ENCODE measurements at regions not wholly inside any gene's neighbourhood (a gene's known extent, or its start where the extent isn't known, plus 50 kb on each side); places are given as distances from the start of the nearest gene placed in this dataset.
"Not testable (repeated sequence)": the region's sequence is repeated elsewhere in the genome, so short reads cannot be mapped to it uniquely, and the experiment has no call there.

GRCh38 chr3:147269907-147270306, 136.4 kb downstream of the ZIC4 start:
- peaks cover 10% of the 10 kb centered on the region for H3K9me3 Mint-ChIP-seq
- DNase-seq, result no peak
- no peaks in the 10 kb centered on the region for H3K4me1 Mint-ChIP-seq
- CTCF ChIA-PET, result no interaction called here
- no peak overlapping the region for H3K27ac Mint-ChIP-seq
- no peaks in the 10 kb centered on the region for H3K36me3 Mint-ChIP-seq
- no peaks in the 10 kb centered on the region for H3K27me3 Mint-ChIP-seq
- no peak overlapping the region for H3K4me3 Mint-ChIP-seq

GRCh38 chr3:147267434-147267833, 138.9 kb downstream of the ZIC4 start:
- H3K4me1 Mint-ChIP-seq, result no peaks in the 10 kb centered on the region
- H3K27me3 Mint-ChIP-seq, result no peaks in the 10 kb centered on the region
- no peak overlapping the region for H3K27ac Mint-ChIP-seq
- no peak for DNase-seq
- peaks cover 7% of the 10 kb centered on the region for H3K9me3 Mint-ChIP-seq
- CTCF ChIA-PET, result no interaction called here
- H3K36me3 Mint-ChIP-seq, result no peaks in the 10 kb centered on the region
- no peak overlapping the region for H3K4me3 Mint-ChIP-seq

DNA sequence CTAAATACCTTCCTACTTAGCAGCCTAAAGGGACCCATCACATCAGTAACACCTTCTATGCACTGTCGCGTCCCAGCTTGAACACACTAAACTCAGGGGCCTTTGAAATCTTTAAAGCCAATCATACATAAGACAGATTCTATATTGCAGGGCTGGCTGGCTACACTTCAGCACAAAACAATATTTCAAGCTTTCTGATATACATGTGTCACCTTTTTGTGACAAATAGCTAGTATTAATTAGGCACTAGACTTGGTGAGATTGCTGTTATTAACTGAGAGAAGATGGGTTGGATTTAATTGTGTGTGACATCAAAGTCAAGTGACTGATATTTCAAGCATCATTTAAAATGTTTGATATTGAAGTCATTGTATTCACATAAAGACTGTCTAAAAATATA, 148.4 kb downstream of the ZIC4 start:
- no peak for DNase-seq
- CTCF ChIA-PET, result no interaction called here

DNA sequence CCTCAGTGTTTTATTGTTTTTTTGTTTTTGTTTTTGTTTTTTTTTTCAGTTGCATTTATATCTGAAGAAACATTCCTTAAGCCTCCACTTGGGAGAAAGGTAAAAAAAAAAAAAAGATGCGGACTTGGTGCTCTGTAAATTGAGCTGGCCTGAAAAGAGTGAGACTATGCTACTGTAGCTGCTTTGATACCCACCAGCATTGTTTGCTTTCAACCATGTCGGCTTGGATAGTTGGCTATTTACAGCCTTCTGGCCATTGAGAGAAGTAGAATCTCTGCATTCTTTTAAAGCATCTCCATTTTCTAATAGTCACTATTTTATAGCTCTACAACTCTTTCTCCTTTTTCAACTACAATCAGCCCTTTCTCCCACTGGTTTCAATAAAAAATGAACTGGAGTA, 149.6 kb downstream of the ZIC4 start:
- DNase-seq, result no peak
- Mint-ChIP-seq H3K27ac (no peak overlapping the region), H3K27me3 (no peaks in the 10 kb centered on the region), H3K36me3 (no peaks in the 10 kb centered on the region), H3K4me3 (no peak overlapping the region), H3K9me3 (no peaks in the 10 kb centered on the region), H3K4me1 (no peaks in the 10 kb centered on the region)
- CTCF ChIA-PET, result no interaction called here

More for the DNA sequence above, 148.4 kb downstream of the ZIC4 start:
- H3K4me1 Mint-ChIP-seq, result no peaks in the 10 kb centered on the region
- no peaks in the 10 kb centered on the region for H3K9me3 Mint-ChIP-seq
- no peak overlapping the region for H3K4me3 Mint-ChIP-seq
- no peaks in the 10 kb centered on the region for H3K36me3 Mint-ChIP-seq
- no peak overlapping the region for H3K27ac Mint-ChIP-seq
- no peaks in the 10 kb centered on the region for H3K27me3 Mint-ChIP-seq

GRCh38 chr3:147246906-147247305, 159.4 kb downstream of the ZIC4 start:
- Mint-ChIP-seq H3K36me3 (no peaks in the 10 kb centered on the region), H3K9me3 (peaks cover 7% of the 10 kb centered on the region), H3K4me3 (no peak overlapping the region), H3K4me1 (no peaks in the 10 kb centered on the region), H3K27me3 (no peaks in the 10 kb centered on the region), H3K27ac (no peak overlapping the region)
- CTCF ChIA-PET, result no interaction called here
- no peak for DNase-seq

DNA sequence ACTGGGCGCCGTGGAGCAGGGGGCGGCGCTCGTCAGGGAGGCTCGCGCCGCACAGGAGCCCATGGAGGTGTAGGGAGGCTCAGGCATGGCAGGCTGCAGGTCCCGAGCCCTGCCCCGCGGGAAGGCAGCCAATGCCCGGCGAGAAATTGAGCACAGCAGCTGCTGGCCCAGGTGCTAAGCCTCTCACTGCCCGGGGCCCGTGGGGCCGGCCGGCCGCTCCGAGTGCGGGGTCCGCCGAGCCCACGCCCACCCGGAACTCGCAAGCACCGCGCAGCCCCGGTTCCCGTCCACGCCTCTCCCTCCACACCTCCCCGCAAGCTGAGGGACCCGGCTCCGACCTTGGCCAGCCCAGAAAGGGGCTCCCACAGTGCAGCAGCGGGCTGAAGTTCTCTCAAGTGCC, 160.7 kb downstream of the ZIC4 start:
- H3K4me3 Mint-ChIP-seq, H3K27me3 Mint-ChIP-seq, DNase-seq, H3K9me3 Mint-ChIP-seq, CTCF ChIA-PET, H3K27ac Mint-ChIP-seq, H3K4me1 Mint-ChIP-seq, H3K36me3 Mint-ChIP-seq: not testable (repeated sequence)

- H3K4me3 Mint-ChIP-seq, H3K27me3 Mint-ChIP-seq, H3K9me3 Mint-ChIP-seq, CTCF ChIA-PET, H3K4me1 Mint-ChIP-seq, H3K36me3 Mint-ChIP-seq, DNase-seq, H3K27ac Mint-ChIP-seq: not testable (repeated sequence)
Measured at GRCh38 chr3:147245022-147245421, 161.3 kb downstream of the ZIC4 start.

DNA sequence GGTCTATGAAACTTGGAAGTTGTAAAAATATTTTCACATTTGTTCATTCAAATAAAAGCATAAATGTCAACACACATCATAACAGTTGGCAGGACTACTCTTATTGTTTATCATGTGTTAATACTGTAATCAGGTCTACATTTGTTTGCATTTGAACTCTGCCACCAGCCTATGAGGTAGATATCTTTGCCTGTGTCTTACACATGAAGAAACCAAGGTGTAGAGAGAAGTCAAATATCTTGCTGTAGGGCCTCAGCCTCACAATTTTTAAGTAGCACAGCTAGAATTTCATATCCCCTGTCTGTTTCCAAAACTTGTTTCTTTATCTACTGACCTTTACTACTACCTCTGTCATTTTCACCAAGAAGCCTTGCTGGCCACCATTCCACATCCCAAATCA, 161.9 kb downstream of the ZIC4 start:
- Mint-ChIP-seq H3K4me1 (no peaks in the 10 kb centered on the region), H3K9me3 (peaks cover 4% of the 10 kb centered on the region), H3K4me3 (no peak overlapping the region), H3K27me3 (no peaks in the 10 kb centered on the region), H3K36me3 (no peaks in the 10 kb centered on the region), H3K27ac (no peak overlapping the region)
- CTCF ChIA-PET, result no interaction called here
- no peak for DNase-seq

DNA sequence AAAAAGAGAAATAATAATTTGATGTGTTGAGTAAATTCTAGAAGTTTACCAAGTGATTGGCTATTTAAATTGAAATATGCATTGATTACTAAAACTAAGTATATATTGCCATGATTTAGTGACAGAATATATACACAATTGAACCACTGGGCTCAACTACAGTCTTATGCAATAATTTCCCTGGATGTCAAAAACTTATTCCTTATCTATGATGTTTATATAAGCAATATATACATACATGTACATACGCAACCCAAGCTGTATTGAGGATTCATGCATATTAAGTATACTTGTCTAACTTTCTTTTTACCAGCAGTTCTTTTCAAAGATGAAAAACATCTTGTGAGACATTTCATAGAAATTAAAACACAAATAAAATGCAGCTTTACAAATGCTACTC, 165.8 kb downstream of the ZIC4 start:
- H3K4me1 Mint-ChIP-seq, result no peaks in the 10 kb centered on the region
- peaks cover 1% of the 10 kb centered on the region for H3K9me3 Mint-ChIP-seq
- no peak for DNase-seq
- H3K4me3 Mint-ChIP-seq, result no peak overlapping the region
- no peaks in the 10 kb centered on the region for H3K27me3 Mint-ChIP-seq
- CTCF ChIA-PET, result no interaction called here
- H3K27ac Mint-ChIP-seq, result no peak overlapping the region
- no peaks in the 10 kb centered on the region for H3K36me3 Mint-ChIP-seq

DNA sequence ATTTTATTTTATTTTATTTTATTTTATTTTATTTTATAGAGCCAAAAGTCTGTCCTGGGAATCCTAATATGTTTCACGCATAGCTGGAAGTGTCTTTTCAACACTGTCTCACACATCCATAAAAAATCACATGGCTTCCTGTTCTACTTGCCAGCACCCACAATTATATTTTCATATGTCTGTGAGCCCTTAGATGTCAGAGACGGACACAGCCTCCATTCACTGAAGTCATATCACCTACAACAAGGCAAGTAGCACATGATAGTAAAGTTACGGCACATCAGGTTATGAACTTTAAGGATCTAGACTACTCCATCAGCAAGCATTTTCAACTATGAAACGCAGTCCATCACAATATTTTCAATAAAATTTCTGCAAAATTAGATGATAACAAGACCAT, 168.4 kb downstream of the ZIC4 start:
- no peaks in the 10 kb centered on the region for H3K36me3 Mint-ChIP-seq
- CTCF ChIA-PET, result no interaction called here
- peaks cover 4% of the 10 kb centered on the region for H3K9me3 Mint-ChIP-seq
- no peak overlapping the region for H3K27ac Mint-ChIP-seq
- no peaks in the 10 kb centered on the region for H3K27me3 Mint-ChIP-seq
- H3K4me1 Mint-ChIP-seq, result no peaks in the 10 kb centered on the region
- no peak for DNase-seq
- no peak overlapping the region for H3K4me3 Mint-ChIP-seq

DNA sequence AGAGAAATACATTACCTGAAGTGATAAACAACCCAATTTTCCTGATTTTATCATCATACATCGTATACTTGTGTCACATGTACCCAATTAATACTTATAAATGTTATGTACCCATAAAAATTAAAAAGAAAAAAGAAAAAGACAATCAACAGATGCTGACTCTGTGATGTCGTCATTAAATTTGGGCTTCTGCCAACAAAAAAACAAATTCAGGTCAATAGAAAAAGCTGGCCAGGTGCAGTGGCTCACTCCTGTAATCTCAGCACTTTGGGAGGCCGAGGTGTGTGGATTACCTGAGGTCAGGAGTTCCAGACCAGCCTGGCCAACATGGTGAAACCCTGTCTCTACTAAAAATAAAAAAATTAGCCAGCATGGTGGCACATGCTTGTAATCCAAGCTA, 174.4 kb downstream of the ZIC4 start:
- H3K4me3 Mint-ChIP-seq, H3K36me3 Mint-ChIP-seq, H3K27ac Mint-ChIP-seq, H3K9me3 Mint-ChIP-seq, CTCF ChIA-PET, DNase-seq, H3K27me3 Mint-ChIP-seq, H3K4me1 Mint-ChIP-seq: not testable (repeated sequence)

DNA sequence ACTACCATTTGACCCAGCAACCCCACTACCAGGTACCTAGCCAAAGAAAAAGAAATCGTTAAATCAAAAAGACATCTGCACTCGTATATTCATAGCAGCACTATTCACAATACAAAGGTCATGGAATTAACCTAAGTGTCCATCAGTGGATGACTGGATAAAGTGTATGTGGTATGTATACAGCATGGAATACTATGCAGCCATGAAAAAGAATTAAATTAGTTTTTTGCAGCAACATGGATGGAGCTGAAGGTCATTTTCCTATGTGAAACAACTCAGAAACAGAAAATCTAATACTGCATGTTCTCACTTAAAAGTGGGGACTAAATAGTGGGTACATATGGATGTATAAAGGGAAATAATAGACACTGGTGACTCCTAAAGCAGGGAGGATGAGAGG, 175.2 kb downstream of the ZIC4 start:
- H3K36me3 Mint-ChIP-seq, result no peaks in the 10 kb centered on the region
- no peak overlapping the region for H3K27ac Mint-ChIP-seq
- no peak for DNase-seq
- peaks cover 9% of the 10 kb centered on the region for H3K9me3 Mint-ChIP-seq
- CTCF ChIA-PET, result no interaction called here
- no peaks in the 10 kb centered on the region for H3K4me1 Mint-ChIP-seq
- H3K27me3 Mint-ChIP-seq, result no peaks in the 10 kb centered on the region
- H3K4me3 Mint-ChIP-seq, result no peak overlapping the region

- Mint-ChIP-seq H3K9me3 (peaks cover under 1% of the 10 kb centered on the region), H3K4me1 (no peaks in the 10 kb centered on the region), H3K36me3 (no peaks in the 10 kb centered on the region), H3K27ac (no peak overlapping the region), H3K4me3 (no peak overlapping the region), H3K27me3 (no peaks in the 10 kb centered on the region)
- CTCF ChIA-PET, result no interaction called here
- no peak for DNase-seq
Measured at GRCh38 chr3:147222291-147222690, 184.1 kb downstream of the ZIC4 start.

- CTCF ChIA-PET, result no interaction called here
- H3K27ac Mint-ChIP-seq, result no peak overlapping the region
- H3K27me3 Mint-ChIP-seq, result no peaks in the 10 kb centered on the region
- H3K9me3 Mint-ChIP-seq, result peaks cover 1% of the 10 kb centered on the region
- DNase-seq, result no peak
- no peak overlapping the region for H3K4me3 Mint-ChIP-seq
- H3K36me3 Mint-ChIP-seq, result no peaks in the 10 kb centered on the region
- H3K4me1 Mint-ChIP-seq, result no peaks in the 10 kb centered on the region
Measured at GRCh38 chr3:147218965-147219364, 187.4 kb downstream of the ZIC4 start.

DNA sequence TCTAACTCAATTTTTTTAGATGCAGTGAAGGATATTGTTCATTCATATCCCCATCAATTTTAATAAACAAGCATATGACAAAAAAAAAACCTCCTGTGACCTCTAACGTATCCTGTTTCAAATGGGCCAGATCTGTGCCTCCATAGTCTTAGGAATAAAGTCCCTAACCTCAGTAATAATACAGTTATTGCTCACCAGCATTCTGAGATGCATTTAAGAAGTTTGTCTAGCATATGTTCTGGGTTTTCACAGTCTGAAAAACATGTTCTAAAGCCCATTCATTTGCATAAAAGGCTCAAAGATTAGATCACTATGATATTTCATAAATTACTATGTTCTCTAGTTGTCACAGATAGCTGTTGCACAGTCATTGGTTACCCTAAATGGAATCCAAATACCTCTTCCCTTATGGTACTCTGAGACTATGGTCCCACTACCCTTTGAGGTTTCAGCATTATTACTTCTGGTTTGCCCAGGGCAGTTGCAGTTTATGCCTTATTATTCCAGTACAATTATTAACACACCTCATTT, 190.1 kb downstream of the ZIC4 start:
- CTCF ChIA-PET, result interaction anchor here (0.7 kb wide), 1 partner anchor 265 kb away, joined by 3 read pairs; no protein-coding TSS in a partner anchor
- Mint-ChIP-seq H3K27me3 (no peaks in the 10 kb centered on the region), H3K27ac (no peak overlapping the region), H3K4me3 (no peak overlapping the region), H3K36me3 (no peaks in the 10 kb centered on the region), H3K4me1 (no peaks in the 10 kb centered on the region), H3K9me3 (peaks cover 1% of the 10 kb centered on the region)
- DNase-seq, result no peak

DNA sequence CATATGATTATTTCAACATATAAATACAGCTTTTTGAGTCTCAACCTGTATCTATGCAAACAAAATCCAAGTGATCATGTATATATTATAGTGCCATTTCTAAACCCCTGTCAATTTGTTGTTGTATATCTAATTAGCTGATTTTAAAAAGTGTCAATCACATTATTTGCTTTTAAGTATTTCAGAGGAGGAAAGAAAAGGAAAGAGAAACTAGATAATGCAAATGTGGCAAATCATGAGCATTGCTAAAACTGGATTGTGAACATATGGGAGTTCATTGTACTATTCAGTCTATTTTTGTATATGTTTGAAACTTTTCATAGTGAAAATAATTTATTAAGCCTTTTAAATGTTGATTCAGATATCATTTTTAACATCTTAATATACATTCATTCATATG, 190.7 kb downstream of the ZIC4 start:
- Mint-ChIP-seq H3K4me1 (no peaks in the 10 kb centered on the region), H3K9me3 (peaks cover 1% of the 10 kb centered on the region), H3K36me3 (no peaks in the 10 kb centered on the region), H3K27ac (no peak overlapping the region), H3K27me3 (no peaks in the 10 kb centered on the region), H3K4me3 (no peak overlapping the region)
- DNase-seq, result no peak
- CTCF ChIA-PET, result no interaction called here

All from activated naive CD4-positive, alpha-beta T cell treated with anti-CD3 and anti-CD28 coated beads, Interleukin-2, amount 10 ng/mL, durations not matched to agents 7 days and 5 days (primary cell).